HG02884 (cell line): ENCODE measurements at regions not wholly inside any gene's neighbourhood (a gene's known extent, or its start where the extent isn't known, plus 50 kb on each side); places are given as distances from the start of the nearest gene placed in this dataset.
"Not testable (repeated sequence)": the region's sequence is repeated elsewhere in the genome, so short reads cannot be mapped to it uniquely, and the experiment has no call there.

Experiments
- ATAC-seq: cut with Tn5 transposase; IDR thresholded peaks from one replicate; pipeline ENCODE4 v1.9.1; 2021; ENCODE audit warnings: mild to moderate bottlenecking, moderate library complexity; ENCODE audit not compliant: unreplicated experiment

DNA sequence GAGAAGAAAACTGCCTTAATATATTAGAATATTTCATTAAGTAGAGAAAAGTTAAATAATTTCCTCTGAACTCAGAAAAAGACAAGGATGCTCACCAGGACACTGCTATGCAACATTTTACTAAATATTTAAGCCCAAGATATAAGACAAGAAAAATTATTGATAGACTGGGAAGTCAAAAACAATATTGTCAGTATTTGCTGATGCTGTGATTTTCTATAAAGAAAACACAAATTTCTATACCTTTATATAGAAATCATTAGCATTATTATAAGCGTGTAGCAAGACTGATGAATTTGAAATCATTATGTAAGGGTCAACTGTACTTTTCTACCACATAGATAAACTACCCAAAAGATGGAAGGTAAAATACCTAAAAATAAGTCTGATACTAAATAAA is 451.0 kb downstream of the RNF144A start:
- ATAC-seq = no peak

DNA sequence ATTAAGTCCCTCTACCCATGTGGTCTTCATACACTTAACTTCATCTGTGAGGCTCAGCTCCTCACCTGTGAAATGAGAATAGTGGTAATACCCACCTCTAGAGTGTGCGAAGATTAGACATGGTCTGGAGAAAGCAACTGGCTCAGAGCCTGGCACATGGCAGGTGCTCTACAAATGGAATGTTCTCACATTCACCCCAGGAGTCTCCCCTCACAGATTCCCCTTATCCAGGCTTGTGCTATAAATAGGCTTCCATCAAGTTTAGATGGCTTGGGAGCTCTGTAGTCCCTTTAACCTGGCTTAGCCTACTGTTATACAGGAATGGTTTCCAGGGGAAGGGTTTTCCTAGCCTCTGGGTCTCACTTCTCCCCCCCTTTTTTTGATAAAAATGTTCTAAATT is 455.9 kb downstream of the RNF144A start:
- no peak for ATAC-seq

DNA sequence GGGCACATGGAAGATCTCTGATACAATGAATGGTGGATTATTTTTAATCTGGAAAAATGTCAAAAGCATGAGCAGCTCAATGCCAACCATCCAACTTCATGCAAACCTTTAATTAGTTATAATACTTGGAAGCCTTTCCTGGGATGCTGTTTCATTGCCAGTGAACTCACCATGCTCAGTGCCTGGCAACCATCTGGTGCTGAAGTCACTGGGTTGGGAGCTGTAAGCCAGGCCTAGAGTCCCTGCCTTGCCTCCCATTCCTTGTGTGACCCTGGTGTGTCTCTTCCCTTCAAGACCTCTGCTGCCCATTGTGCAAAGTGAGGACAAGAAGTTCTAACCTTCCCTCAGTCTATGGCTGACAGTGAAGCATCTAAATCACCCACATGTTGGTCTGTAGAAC is 458.7 kb downstream of the RNF144A start:
- ATAC-seq = no peak

DNA sequence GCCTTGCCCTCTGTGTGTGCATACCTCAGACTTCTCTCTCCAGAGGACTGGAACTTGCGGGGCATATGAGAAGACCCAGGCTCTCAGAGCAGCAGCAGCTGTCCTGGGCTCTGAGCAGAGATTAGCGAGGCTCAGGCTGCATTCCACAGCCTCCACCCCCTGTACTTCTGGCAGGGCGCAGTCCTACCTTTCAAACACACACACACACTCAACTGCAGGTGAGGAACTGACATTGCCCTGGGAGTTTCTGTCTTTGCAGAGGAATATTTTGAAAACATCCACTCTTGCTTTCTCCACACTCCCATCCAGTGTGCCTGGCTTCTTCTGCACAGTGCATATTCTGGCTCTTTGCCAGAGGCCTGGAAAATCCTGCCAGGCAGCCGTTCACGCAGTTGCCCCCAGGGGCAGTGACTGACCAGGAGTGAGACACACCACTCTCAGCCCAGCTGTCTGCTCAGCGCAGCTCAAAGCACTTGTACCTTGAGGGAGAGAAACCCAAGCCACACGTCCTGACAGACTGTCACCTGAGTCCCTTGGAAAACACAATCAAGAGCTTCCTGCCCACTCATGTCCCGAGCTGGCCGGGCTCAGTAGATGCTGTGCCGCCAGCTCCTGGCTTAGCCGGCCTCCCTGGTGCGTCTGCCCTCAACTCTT is 460.8 kb downstream of the RNF144A start:
- no peak for ATAC-seq

GRCh38 chr2:7378591-7378990 is 461.4 kb downstream of the RNF144A start:
- ATAC-seq = no peak

DNA sequence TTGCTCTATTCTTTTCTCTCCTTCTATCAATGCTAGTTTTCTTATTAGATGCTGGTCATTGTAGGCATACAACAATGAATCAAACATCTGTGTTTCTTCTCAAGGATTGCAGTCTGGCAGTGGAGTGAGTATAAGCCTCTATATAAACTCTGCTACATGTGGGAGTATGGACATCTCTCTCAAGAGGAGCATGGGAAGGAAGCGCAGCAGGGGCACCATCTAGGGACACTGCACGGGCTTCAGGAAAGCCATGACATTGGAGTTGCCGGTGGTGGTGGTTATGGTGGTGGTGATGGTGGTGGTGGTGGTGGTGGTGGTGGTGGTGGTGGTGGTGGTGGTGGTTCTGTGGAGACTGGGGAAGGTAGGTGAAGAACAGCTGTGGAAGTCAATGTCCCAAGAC is 462.6 kb downstream of the RNF144A start:
- no peak for ATAC-seq

DNA sequence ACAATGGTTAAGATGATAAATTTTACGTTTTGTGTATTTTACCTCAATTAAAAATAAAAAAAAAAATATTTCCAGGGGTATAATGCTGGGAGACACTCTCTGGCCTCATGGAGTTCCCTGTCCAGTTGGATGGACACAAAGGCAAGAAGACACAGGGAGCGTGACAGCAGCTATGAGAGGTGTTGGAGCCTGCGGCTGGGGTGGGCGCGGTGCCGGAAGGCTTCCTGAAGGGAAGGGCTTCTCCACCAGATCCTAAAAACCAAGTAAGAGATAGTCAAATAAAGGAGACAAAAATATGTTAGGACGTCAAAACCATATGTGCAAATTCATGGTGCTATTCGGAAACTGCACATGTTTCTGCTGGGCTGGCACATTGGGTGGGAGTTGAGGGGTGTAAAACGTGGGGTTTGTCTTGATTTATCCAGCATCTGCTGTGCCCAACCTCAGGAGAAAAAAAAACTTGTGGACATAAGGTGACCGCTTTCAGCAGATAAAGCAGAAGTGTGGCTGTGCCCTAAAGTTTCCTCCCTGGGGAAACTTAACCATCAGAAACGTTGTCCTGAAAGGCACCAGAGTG is 467.6 kb downstream of the RNF144A start:
- no peak for ATAC-seq

DNA sequence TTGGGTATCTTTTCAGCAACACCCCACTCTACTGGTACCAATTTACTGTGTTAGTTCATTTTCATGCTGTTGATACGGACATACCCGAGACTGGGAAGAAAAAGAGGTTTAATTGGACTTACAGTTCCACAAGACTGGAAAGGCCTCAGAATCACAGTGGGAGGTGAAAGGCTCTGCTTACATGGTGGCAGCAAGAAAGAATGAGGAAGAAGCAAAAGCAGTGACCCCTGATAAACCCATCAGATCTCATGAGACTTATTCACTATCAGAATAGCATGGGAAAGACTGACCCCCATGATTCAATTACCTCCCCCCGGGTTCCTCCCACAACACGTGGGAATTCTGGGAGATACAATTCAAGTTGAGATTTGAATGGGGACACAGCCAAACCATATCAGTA is 473.1 kb downstream of the RNF144A start:
- not testable (repeated sequence) for ATAC-seq

DNA sequence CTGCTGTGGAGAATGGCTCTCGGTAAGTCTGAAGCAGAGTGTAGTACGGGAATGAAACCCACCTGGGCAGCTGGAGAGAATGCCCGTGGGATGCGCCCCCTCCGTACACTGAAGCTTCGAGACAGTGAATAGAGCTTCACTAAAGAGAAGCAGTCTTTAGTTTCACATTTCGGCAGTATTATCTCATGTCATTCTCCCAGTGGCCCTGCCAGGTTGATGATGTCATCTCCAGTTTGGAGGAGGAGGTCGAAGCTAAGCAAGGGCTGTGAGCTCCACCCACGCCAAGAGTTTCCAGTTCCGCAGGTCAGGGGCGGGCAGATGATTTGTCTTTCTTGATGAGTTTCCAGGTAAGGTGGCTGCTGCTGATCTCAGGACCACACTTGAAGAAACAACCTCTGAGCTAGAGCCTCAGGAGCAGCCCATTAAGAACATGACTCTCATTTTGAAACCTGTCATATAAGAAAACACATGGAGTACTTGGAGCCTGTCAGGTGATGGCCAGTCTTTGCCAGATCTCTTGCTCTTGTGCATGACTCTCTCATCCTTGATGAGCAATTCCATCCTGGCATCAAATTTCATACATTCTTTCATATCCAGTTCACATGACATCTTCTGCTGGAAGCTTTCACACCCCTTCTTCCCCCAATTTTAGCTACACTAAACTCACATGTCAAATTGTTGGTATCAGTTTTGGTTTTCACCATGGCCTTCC is 475.0 kb downstream of the RNF144A start:
- no peak for ATAC-seq

DNA sequence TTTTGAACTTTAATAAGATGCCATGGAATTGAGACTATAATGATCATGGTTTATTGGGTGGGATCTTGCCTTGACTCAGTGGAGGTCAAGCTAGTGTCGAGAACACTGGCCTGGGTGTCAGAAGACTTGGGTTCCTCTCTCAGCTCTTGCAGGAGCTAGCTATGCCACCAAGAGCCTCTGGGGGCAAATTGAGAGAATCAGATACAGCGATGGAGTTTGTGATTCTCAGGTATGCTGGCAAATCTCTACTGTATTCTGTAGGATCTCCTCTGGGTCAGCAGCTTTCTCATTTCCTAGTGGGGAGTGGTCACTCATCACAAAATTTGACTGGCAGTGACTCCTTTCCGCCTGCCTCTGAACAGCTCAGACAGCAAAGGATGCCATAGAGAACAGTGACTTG is 477.0 kb downstream of the RNF144A start:
- ATAC-seq = no peak

DNA sequence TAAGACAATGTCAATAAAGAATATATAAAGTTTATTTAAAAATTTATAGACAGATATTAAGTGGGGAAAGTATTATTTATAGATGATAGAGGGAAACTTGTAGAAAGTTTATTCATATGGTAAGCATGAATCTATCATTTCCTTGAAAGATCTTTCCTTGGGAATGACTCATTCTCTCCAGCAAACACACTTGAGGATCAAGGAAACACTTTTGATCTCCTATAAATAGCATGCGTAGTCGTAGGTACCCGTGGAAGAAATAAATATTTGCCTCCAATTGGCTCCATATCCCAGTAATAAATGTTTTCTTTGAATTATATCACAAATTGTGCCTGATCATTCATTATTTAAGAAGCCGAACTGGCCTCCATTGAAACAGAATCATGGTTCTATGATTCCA is 483.4 kb downstream of the RNF144A start:
- ATAC-seq = no peak

- no peak for ATAC-seq
These were observed 486.0 kb downstream of the RNF144A start for GRCh38 chr2:7403092-7403775.

DNA sequence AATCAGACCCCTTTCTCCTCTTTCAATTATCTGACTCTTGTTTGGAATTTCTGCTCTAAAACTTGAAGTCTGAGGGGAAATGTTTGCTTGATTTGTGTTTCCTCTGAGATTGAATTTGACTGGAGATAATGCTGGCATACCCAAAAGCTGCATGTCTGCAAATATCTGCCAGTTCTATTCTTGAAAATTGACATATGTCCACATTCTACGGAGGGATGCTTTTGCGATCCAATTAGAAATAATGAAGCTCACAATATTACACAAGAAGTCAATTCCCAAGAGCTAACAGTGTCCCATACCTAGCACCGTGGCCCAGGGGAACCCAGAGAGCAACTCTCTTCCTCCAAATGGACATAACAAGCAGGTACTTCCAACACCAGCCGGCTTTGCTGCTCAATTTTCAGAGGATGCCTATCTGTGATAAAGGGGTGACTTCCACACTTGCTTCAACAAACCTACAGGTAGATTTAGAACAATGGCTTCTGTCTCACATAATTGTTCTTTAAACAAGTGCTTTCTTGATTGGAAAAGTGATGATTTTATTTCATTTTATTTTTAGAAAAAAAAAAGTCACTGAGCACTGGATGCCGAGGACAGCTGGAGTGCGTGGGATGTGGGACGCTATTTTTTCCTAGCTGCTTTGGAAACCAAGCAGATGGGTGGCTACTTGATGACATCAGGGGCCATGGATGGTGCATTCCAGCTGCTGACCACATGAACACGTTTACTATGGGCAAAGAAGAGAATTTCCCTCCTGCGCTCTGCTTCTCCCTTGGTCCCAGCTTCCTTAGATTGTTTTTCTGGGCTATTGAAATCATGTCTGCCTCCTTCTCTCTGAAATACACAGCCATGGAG is 488.9 kb downstream of the RNF144A start:
- no peak for ATAC-seq

- no peak for ATAC-seq
These were observed 489.8 kb downstream of the RNF144A start for GRCh38 chr2:7407001-7407400.

GRCh38 chr2:7407906-7408680 is 490.9 kb downstream of the RNF144A start:
- no peak for ATAC-seq

GRCh38 chr2:7411691-7412090 is 494.5 kb downstream of the RNF144A start:
- no peak for ATAC-seq

DNA sequence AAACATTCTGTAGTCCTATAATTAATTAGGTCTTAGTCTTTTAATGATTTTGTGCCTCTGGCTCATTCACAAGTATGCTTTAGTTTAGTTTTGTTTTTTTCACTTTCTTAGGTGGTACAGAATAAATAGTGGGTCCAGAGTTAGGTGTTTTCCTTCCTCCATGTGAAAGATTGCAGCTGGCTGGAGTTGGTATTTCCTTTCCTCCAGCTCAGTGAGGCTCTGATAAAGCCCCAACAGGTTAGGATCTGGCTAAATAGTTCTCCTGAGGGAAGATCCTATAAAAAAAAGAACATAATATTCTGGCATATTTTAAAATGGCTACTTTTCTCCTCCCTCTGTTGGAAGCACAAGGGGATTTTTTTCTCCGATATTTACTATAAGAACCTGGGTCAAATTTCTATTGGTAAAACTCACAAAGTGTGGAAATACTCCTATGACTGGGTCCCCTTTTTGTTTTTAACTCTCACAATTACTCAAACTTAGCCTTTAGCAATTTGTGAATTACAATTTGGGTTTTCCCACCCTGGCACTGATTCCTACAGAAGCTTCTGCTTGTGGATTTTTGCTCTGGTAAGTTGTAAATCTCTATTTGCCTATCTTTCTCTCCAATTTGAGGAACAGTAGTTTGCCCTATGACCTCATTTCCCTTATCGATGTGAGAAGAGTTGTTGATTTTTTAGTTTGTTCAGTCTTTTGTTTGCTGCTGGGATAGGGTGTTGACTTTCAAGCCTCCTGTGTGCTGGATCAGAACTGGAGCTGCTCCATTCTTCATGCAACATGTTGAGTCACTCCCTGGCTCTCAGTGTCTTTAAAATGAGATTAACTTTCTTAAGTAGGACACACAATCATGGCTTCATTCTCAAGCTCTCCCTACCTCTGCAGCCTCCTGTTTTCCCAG is 500.9 kb downstream of the RNF144A start:
- ATAC-seq = no peak

GRCh38 chr2:7419186-7419585 is 502.0 kb downstream of the RNF144A start:
- no peak for ATAC-seq

GRCh38 chr2:7419814-7420311 is 502.7 kb downstream of the RNF144A start:
- no peak for ATAC-seq
